ENCODE measurements at regions not wholly inside any gene's neighbourhood (a gene's known extent, or its start where the extent isn't known, plus 50 kb on each side); places are given as distances from the start of the nearest gene placed in this dataset.

DNA sequence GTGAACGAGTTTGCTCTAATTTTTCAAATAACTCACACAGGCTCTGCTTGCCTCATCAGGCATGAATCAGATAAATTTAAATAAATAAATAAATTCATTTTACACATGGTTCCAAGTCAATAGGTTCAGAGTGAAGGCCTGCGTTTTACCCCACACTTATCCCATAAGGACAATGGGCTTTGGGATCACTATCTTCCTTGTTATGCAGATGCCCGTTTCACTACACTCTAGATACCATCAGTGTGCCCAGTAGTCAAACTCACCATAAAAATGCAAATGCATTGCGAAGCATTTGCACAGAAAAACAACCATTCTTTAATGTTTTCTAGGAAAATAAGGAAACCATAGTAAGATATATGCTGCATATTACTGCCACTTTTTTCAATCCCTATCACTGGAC lies 155.9 kb upstream of the CCDC196 start:
- TF ChIP-seq POLR2A (IDR thresholded peaks at IDR 0.05): no peak
- TF ChIP-seq, protein P1, sequence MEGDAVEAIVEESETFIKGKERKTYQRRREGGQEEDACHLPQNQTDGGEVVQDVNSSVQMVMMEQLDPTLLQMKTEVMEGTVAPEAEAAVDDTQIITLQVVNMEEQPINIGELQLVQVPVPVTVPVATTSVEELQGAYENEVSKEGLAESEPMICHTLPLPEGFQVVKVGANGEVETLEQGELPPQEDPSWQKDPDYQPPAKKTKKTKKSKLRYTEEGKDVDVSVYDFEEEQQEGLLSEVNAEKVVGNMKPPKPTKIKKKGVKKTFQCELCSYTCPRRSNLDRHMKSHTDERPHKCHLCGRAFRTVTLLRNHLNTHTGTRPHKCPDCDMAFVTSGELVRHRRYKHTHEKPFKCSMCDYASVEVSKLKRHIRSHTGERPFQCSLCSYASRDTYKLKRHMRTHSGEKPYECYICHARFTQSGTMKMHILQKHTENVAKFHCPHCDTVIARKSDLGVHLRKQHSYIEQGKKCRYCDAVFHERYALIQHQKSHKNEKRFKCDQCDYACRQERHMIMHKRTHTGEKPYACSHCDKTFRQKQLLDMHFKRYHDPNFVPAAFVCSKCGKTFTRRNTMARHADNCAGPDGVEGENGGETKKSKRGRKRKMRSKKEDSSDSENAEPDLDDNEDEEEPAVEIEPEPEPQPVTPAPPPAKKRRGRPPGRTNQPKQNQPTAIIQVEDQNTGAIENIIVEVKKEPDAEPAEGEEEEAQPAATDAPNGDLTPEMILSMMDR (IDR thresholded peaks at IDR 0.05): no peak

Measured in Peyer's patch (tissue), 4 donors.